Fibroblast of mammary gland (primary cell): ENCODE measurements at regions not wholly inside any gene's neighbourhood (a gene's known extent, or its start where the extent isn't known, plus 50 kb on each side); places are given as distances from the start of the nearest gene placed in this dataset.
"Not testable (repeated sequence)": the region's sequence is repeated elsewhere in the genome, so short reads cannot be mapped to it uniquely, and the experiment has no call there.

ENCODE experiments used
- DNase-seq: peaks from one replicate; pipeline ENCODE4 v3.0.0-alpha.2; 2010; ENCODE audit warnings: low read depth
- H3K4me3 ChIP-seq: 2 replicates; pipeline ENCODE4 v1.5.1; 2011; ENCODE audit warnings: low read depth, mild to moderate bottlenecking, low read length, moderate library complexity; ENCODE audit not compliant: control insufficient read depth
- CTCF ChIP-seq: conservative IDR thresholded peaks from 2 replicates; pipeline ENCODE4 v1.5.1; 2011; ENCODE audit warnings: low read depth, low read length, inconsistent platforms; ENCODE audit not compliant: control insufficient read depth, insufficient read depth

- no peak for TF ChIP-seq CTCF
- no peak overlapping the region for H3K4me3 ChIP-seq
- DNase-seq = no peak
These were observed 102.9 kb upstream of the BMP2 start for GRCh38 chr20:6664574-6664973.

DNA sequence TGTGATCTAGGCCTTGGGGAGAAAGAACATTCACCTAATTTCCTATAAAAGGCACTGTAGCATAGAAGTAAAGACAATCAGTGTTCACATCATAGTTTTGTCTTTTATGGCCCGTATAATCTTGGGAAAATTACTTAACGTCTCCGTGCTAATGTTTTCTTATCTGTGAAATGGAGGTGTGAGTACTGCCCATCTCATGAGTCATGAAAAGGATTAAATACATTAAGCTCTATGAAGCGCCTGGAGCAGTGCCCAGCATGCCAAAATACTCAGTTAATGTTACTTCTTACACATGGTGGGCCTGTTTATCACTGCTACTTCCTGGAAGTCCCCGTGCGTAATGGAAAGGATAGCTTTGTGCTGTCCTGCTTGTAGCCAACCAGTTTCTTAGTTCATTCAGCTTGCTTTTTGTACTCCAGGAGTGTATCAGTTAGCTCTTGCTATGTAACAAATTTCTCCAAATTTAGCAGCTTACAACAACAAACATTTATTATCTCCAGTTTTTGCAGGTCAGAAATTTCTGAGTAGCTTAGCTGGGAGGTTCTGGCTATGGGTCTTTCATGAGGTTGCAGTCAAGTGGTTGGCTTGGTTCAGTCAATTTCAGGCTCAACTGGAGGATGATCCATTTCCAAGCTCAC is 103.6 kb upstream of the BMP2 start:
- no peak overlapping the region for H3K4me3 ChIP-seq
- DNase-seq = no peak
- no peak for TF ChIP-seq CTCF

DNA sequence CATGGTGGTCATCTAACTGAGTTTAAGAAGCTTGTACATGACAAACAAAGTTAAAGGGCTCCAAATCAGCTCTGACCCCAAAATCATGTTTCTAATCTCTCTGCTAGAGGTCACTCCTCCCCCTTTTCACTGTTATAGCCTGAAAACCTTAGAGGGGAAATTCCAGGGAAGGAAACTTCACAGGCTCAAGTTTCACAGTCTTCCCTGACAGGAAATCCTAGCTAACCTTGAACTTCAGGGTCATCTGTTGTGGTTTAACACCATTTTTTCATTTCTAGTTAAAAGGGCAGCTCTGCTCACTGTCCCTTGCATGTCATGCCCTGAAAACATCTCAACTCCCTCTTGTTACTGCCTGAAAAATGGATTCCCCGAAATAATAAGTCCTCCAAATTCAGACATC is 104.4 kb upstream of the BMP2 start:
- no peak overlapping the region for H3K4me3 ChIP-seq
- TF ChIP-seq CTCF = no peak
- no peak for DNase-seq

- H3K4me3 ChIP-seq = no peak overlapping the region
- no peak for DNase-seq
- TF ChIP-seq CTCF = no peak
These were observed 105.2 kb upstream of the BMP2 start for GRCh38 chr20:6662309-6662708.

- H3K4me3 ChIP-seq = no peak overlapping the region
- no peak for DNase-seq
- no peak for TF ChIP-seq CTCF
These were observed 107.0 kb upstream of the BMP2 start for GRCh38 chr20:6660441-6660840.

DNA sequence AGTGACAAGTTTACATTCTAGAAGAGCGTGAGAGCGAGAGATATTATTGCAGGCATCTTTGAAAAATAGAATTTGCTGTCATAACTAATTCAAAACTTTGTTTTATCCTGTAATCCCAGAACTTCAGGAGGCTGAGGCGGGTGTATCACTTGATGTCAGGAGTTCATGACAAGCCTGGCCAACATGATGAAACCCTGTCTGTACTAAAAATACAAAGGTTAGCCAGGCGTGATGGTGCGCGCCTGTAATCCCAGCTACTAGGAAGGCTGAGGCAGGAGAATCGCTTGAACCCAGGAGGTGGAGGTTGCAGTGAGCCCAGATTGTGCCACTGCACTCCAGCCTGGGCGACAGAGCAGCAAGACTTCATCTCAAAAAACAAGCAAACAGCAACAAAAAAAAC is 108.6 kb upstream of the BMP2 start:
- not testable (repeated sequence) for DNase-seq, H3K4me3 ChIP-seq

- no peak overlapping the region for H3K4me3 ChIP-seq
- TF ChIP-seq CTCF = no peak
- no peak for DNase-seq
These were observed 109.6 kb upstream of the BMP2 start for GRCh38 chr20:6657904-6658303.
